ENCODE measurements at regions not wholly inside any gene's neighbourhood (a gene's known extent, or its start where the extent isn't known, plus 50 kb on each side); places are given as distances from the start of the nearest gene placed in this dataset.
"Not testable (repeated sequence)": the region's sequence is repeated elsewhere in the genome, so short reads cannot be mapped to it uniquely, and the experiment has no call there.

GRCh38 chr15:99455789-99456160, 110.0 kb upstream of the MEF2A start:
- DNase-seq (ENCODE audit: low read depth): no peak

- DNase-seq (ENCODE audit: low read depth): no peak
Measured at GRCh38 chr15:99464137-99464536, 101.6 kb upstream of the MEF2A start.

DNA sequence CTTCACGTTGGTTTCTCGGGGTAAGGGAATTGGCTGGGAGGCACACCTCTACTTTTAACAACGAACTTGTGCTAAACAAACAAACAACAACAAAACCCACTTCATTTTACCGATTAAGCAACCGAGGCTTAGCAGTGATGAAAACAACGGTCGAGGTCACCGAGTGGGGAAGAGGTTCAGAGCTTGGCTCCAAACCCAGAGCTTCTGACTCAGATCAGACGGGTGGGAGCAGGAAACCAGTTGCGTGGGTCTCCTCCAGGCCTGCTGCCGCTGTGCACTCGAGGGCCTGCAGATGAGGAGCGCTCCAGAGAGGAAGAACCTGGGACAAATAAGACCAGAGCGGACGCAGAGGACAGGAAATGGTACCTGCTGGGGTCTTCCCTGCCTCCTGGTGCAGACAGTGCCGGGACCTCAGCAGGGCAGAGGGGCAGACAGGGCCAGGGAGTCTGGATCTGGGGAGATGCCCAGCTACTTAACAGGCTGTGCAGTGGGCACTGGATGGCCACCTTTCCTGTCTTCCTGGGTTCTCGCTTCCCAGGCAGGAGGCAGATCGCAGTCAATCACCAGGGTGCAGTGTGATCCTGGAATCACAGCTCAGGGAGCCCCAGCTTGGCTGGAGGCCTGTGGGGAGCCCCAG, 99.0 kb upstream of the MEF2A start:
- DNase-seq (ENCODE audit: low read depth): no peak

- DNase-seq (ENCODE audit: low read depth): no peak
Measured at GRCh38 chr15:99467338-99467720, 98.5 kb upstream of the MEF2A start.

DNA sequence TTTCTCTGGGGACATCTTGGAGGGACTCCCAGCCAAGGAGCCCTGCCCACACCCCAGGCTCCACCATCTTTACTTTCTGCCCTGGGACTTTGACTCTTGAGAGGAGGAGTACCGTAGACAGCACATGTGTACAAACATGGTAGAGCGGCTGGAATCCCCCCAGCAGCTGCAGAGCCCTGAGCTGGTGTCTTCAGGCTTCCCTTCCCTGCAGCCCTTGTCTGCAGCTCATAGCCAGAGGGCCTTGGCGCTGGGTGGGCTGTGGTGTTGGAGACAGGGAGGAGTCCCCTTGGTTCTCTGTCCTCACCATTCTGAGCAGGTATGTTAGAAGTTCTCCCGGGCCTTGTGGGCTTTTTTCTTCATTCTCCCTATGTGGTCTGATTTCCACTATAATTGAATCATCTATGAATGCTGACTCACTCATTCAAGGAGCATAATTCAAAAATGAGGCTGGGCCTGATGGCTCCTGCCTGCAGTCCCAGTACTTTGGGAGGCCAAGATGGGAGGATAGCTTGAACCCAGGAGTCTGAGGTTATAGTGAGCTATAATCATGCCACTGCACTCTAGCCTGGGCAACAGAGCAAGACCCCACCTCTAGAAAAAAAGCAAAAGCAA, 97.8 kb upstream of the MEF2A start:
- no peak for DNase-seq (ENCODE audit: low read depth)

DNA sequence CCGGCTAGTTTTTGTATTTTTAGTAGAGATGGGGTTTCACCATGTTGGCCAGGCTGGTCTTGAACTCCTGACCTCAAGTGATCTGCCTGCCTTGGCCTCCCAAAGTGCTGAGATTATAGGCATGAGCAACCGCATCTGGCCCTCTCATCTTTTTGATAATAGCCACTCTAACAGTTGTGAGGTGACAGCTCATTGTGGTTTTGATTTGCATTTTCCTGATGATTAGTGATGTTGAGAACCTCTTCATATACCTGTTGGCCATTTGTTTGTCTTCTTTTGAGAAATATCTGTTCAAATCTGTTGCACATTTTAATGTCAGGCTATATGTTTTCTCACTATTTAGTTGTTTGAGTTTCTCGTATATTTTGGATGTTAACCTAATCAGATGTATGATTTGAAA, 95.6 kb upstream of the MEF2A start:
- DNase-seq (ENCODE audit: low read depth): not testable (repeated sequence)

DNA sequence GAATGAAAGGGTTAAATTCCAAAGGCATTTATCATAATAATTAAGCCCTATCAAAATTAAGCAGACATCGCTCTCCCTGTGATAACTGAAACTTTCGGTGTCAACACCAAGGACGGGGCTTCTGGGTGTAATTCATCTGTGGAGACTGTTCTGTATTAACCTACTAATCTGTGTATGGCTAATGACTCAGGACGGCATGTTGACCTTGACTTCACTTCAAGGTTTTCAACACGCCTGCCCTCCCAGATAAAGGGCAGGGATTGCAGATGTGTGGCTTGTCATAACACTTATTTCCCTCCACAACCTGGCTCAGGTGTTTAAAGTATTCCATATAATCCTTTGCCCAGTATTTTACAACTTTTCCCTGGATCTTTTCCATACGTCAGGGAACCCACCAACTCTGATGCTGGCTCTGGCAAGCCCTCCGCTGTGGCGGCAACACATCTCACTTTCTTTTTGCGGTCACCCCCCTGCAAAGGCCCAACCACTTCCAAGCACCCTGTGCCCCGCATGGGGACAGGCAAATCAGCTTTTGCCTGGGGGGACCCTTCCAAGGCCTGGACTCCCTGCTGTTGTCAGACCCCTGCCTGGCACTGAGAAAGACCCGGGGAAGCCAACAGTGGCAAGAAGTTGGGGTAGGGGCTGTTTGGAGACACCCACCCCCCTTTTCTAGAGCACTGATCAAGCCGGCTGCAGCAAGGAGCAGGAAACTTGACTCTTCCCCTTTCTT, 93.2 kb upstream of the MEF2A start:
- no peak for DNase-seq (ENCODE audit: low read depth)

- DNase-seq (ENCODE audit: low read depth): no peak
Measured at GRCh38 chr15:99473981-99474906, 91.5 kb upstream of the MEF2A start.

- DNase-seq (ENCODE audit: low read depth): no peak
Measured at GRCh38 chr15:99474909-99475753, 90.7 kb upstream of the MEF2A start.

- no peak for DNase-seq (ENCODE audit: low read depth)
Measured at GRCh38 chr15:99475754-99476412, 89.9 kb upstream of the MEF2A start.

GRCh38 chr15:99476413-99477222, 89.2 kb upstream of the MEF2A start:
- no peak for DNase-seq (ENCODE audit: low read depth)

DNA sequence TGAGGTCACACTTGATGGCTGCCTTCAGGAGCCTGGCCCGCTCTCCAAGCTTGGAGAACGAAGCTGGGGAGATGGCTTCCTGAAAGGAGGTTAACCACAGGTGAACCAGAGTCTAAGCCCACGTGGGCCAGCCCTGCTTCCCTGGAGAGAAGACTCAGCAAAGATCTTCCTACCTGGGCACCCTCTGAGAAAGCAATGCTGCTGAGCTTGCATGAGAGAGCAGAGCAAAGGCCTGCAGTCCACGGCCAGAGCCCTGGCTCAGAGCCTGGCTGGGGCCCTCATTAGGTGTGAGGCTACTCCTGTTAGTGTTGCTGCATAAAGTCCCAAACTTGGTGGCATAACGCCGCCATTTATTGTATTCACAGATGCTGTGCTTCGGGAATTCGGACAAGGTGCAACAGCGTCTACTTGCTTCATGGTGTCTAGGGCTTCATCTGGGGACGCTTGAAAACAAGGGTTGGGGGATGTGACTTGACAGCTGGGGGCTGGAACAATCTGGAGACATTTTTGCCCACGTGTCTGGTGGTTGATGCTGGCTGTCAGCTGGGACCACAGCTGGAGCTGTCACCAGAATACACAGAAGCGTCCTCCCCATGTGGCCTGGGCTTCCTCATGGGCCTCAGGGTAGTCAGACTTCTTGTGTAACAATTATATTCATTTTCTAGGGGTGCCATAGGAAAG, 87.9 kb upstream of the MEF2A start:
- no peak for DNase-seq (ENCODE audit: low read depth)

- no peak for DNase-seq (ENCODE audit: low read depth)
Measured at GRCh38 chr15:99478977-99479376, 86.8 kb upstream of the MEF2A start.

- DNase-seq (ENCODE audit: low read depth): no peak
Measured at GRCh38 chr15:99480016-99480810, 85.6 kb upstream of the MEF2A start.

DNA sequence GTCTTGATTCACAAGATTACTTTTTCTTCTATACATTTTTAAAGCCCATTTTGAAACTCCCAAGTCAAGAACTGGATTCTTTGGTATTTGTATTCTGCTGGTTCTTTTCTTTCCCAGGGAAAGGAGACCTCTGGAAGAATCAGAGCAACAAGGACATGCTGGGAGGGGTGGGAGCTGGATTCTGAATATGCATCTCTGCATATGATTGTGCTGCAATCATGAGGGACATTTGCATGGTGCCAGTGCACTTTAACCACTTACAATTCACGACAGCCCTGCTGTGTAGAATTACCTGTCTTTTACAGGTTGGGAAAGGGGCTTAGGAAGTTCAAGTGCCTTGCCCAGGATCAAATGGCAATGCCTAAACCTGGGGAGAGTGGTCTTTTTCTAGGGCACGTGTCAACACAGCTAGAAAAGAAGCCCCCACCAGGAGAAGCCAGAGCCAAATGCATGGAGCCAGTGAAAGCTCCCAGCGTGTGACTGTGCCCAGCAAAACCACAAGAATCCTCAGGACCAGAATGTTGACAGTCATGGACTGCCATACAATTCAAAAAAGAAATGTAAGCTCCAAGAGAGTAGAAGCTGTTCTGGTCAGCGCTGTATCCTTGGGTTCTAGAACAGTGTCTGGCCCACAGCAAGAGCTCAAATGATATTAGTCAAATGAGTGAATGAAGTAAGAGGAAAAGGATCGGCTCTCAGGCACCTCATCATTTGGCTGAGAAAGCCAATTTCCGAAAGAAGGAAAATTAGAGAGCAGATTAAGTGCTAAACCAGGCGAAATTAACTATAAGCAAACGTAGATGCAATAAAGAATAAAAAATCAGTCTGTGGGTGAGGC, 84.5 kb upstream of the MEF2A start:
- no peak for DNase-seq (ENCODE audit: low read depth)

DNA sequence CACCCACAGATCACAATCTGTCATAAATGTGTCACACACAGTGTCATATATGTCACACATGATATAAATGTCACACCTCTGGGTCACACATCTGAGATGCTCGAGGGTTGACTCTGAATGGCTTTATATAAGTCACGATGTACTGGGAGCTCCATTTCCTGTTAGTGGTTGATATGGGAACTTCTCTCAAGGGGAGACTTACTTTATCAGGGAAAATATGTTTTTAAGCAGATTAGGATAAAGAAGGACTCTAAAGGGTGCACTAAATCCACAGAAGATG, 83.9 kb upstream of the MEF2A start:
- DNase-seq (ENCODE audit: low read depth): no peak

DNA sequence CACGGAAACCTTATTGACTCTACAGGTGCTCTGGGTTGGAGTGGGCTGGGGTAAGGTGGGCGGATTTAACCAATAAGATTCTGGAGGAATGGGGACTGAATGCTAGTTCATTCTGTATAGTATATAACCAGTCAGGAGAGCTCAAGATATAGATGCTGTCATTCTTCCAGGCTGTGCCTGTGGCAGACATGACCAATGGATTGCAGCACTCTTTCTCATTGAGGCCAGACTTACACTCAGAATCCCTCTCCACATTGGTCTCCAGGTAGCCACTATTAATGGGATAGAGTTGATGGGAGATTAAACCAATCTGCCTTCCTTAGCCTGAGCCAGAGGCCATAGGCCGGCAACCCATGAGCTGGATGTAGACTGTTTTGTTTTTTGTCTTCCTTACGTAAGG, 82.8 kb upstream of the MEF2A start:
- no peak for DNase-seq (ENCODE audit: low read depth)
